OCI-LY1 (cell line): ENCODE measurements at regions not wholly inside any gene's neighbourhood (a gene's known extent, or its start where the extent isn't known, plus 50 kb on each side); places are given as distances from the start of the nearest gene placed in this dataset.

Experiments used
- H2AFZ ChIP-seq: fragments of 200-600 bp; sonication (generic), shearing (Covaris generic); 2 replicates; pipeline ENCODE4 v1.6.0; 2014; ENCODE audit warnings: antibody characterized with exemption, mild to moderate bottlenecking, low read length
- H3F3A ChIP-seq: fragments of 200-600 bp; sonication (generic), shearing (Covaris generic); 2 replicates; pipeline ENCODE4 v1.6.0; 2014; ENCODE audit warnings: mild to moderate bottlenecking, antibody characterized with exemption, low read length, moderate library complexity; ENCODE audit not compliant: insufficient read depth
- H3K27ac ChIP-seq: fragments of 200-600 bp; sonication (generic); 2 replicates; pipeline ENCODE4 v1.5.1; 2014; ENCODE audit warnings: low read length, mixed run types, mild to moderate bottlenecking, low read depth; ENCODE audit not compliant: poor library complexity, severe bottlenecking
- H3K27me3 ChIP-seq: fragments of 200-600 bp; sonication (generic); 2 replicates; pipeline ENCODE4 v1.6.0; 2014; ENCODE audit warnings: antibody characterized with exemption, mild to moderate bottlenecking, low read length, moderate library complexity; ENCODE audit not compliant: insufficient read depth
- H3K36me3 ChIP-seq: fragments of 200-600 bp; sonication (generic); 2 replicates; pipeline ENCODE4 v1.6.1; 2014; ENCODE audit warnings: mild to moderate bottlenecking, antibody characterized with exemption, low read length, moderate library complexity, mixed read lengths; ENCODE audit not compliant: insufficient read depth
- H3K4me1 ChIP-seq: fragments of 200-600 bp; sonication (generic); 2 replicates; pipeline ENCODE4 v1.5.1; 2014; ENCODE audit warnings: mild to moderate bottlenecking, low read length, moderate library complexity; ENCODE audit not compliant: insufficient read depth, severe bottlenecking
- H3K4me2 ChIP-seq: fragments of 200-600 bp; sonication (generic), shearing (Covaris generic); 2 replicates; pipeline ENCODE4 v1.6.1; 2014; ENCODE audit warnings: low read length
- H3K4me3 ChIP-seq: fragments of 200-600 bp; sonication (generic); 2 replicates; pipeline ENCODE4 v1.5.1; 2014; ENCODE audit warnings: low read length, low read depth, mild to moderate bottlenecking, mixed read lengths; ENCODE audit not compliant: poor library complexity, severe bottlenecking
- H3K79me2 ChIP-seq: fragments of 200-600 bp; shearing (Covaris generic); 2 replicates; pipeline ENCODE4 v1.6.1; 2016; ENCODE audit warnings: mixed run types, low read length, mixed read lengths; ENCODE audit not compliant: insufficient read depth
- H3K9ac ChIP-seq: fragments of 200-600 bp; sonication (generic), shearing (Covaris generic); 2 replicates; pipeline ENCODE4 v1.6.1; 2014; ENCODE audit warnings: mild to moderate bottlenecking, low read length, mixed read lengths
- H3K9me2 ChIP-seq: fragments of 200-600 bp; sonication (generic), shearing (Covaris generic); 2 replicates; pipeline ENCODE4 v1.6.1; 2014; ENCODE audit warnings: low read depth, mild to moderate bottlenecking, low read length, mixed read lengths
- H3K9me3 ChIP-seq: fragments of 200-600 bp; shearing (Covaris generic); 2 replicates; pipeline ENCODE4 v1.6.1; 2014; ENCODE audit warnings: low read length, mixed read lengths
- H4K20me1 ChIP-seq: fragments of 200-600 bp; sonication (generic), shearing (Covaris generic); 2 replicates; pipeline ENCODE4 v1.6.0; 2016; ENCODE audit warnings: mild to moderate bottlenecking, low read length; ENCODE audit not compliant: insufficient read depth
- EZH2 ChIP-seq: fragments of 200-600 bp; sonication (generic), shearing (Covaris generic); IDR thresholded peaks from 2 replicates; pipeline ENCODE4 v1.8.0; 2017; ENCODE audit warnings: borderline replicate concordance, mixed run types, mild to moderate bottlenecking, antibody characterized with exemption, low read length, moderate library complexity, mixed read lengths
- TF ChIP-seq, protein P1 (sequence below): fragments of 200-600 bp; sonication (generic), shearing (Covaris generic); IDR thresholded peaks from 2 replicates; pipeline ENCODE4 v1.5.1; 2017; ENCODE audit warnings: mild to moderate bottlenecking, antibody characterized with exemption, low read length, moderate library complexity, mixed read lengths

DNA sequence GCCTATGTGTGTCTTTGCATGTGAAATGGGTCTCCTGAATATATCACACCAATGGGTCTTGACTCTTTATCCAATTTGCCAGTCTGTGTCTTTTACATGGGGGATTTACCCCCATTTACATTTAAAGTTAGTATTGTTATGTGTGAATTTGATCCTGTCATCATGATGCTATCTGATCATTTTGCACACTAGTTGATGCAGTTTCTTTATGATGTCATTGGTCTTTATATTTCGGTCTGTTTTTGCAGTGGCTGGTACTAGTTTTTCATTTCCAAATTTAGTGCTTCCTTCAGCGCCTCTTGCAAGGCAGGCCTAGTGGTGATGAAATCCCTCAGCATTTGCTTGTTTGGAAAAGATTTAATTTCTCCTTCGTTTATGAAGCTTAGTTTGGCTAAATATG lies 555.2 kb upstream of the BTBD3 start:
- no peak overlapping the region for H3K9ac ChIP-seq
- no peaks in the 10 kb centered on the region for H3K27me3 ChIP-seq
- no peaks in the 10 kb centered on the region for H3K9me2 ChIP-seq
- no peak overlapping the region for H2AFZ ChIP-seq
- H3K36me3 ChIP-seq, result no peaks in the 10 kb centered on the region
- H3K4me2 ChIP-seq, result no peak overlapping the region
- H3K9me3 ChIP-seq, result no peaks in the 10 kb centered on the region
- no peak overlapping the region for H3K27ac ChIP-seq
- TF ChIP-seq, protein P1, sequence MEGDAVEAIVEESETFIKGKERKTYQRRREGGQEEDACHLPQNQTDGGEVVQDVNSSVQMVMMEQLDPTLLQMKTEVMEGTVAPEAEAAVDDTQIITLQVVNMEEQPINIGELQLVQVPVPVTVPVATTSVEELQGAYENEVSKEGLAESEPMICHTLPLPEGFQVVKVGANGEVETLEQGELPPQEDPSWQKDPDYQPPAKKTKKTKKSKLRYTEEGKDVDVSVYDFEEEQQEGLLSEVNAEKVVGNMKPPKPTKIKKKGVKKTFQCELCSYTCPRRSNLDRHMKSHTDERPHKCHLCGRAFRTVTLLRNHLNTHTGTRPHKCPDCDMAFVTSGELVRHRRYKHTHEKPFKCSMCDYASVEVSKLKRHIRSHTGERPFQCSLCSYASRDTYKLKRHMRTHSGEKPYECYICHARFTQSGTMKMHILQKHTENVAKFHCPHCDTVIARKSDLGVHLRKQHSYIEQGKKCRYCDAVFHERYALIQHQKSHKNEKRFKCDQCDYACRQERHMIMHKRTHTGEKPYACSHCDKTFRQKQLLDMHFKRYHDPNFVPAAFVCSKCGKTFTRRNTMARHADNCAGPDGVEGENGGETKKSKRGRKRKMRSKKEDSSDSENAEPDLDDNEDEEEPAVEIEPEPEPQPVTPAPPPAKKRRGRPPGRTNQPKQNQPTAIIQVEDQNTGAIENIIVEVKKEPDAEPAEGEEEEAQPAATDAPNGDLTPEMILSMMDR, result no peak
- TF ChIP-seq EZH2, result no peak
- no peaks in the 10 kb centered on the region for H4K20me1 ChIP-seq
- no peaks in the 10 kb centered on the region for H3F3A ChIP-seq
- no peaks in the 10 kb centered on the region for H3K4me1 ChIP-seq
- H3K4me3 ChIP-seq, result no peak overlapping the region
- no peaks in the 10 kb centered on the region for H3K79me2 ChIP-seq

DNA sequence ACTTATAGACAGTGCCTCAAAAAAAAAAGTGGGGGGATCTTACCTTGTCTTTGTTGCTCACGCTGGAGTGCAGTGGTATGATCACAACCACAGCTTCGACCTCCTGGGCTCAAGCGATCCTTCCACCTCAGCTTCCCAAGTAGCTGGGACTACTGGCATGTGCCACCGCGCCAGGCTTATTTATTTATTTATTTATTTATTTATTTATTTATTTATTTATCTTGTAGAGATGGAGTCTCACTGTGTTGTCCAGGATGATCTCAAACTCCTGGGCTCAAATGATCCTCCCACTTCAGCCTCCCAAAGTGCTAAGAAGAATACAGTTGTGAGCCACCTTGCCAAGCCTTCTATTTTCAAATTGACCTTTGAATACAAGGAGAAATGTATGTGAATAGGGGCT lies 553.0 kb upstream of the BTBD3 start:
- Histone ChIP-seq H3K27ac (no peak overlapping the region), H3K9me2 (no peaks in the 10 kb centered on the region), H3K4me1 (no peaks in the 10 kb centered on the region), H3K4me2 (no peak overlapping the region), H3K27me3 (no peaks in the 10 kb centered on the region), H3K79me2 (no peaks in the 10 kb centered on the region), H2AFZ (no peak overlapping the region), H3K4me3 (no peak overlapping the region), H3K9me3 (no peaks in the 10 kb centered on the region), H4K20me1 (no peaks in the 10 kb centered on the region), H3K36me3 (no peaks in the 10 kb centered on the region), H3K9ac (no peak overlapping the region), H3F3A (no peaks in the 10 kb centered on the region)
- no peak for TF ChIP-seq EZH2
- TF ChIP-seq, protein P1, result no peak

DNA sequence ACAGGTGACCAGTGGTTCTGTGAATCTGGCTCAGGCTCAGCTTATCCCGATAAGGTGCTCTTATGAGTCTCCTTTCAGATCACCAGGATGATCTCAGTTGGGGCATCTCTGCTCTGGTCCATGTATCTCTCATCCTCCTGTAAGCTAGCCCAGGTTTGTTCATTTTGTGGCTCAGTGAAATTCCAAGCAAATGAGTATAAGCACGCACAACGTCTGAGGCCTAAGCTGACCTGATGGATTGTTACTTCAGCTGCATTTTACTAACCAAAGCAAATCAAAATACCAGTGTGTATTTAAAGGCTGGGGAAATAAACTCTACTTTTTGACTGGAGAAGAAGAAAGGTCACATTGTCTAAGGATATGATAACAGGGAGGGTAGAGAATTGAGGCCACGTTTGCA lies 551.0 kb upstream of the BTBD3 start:
- Histone ChIP-seq H3K9me2 (no peaks in the 10 kb centered on the region), H3K4me3 (no peak overlapping the region), H3K27ac (no peak overlapping the region), H3K4me1 (no peaks in the 10 kb centered on the region), H3K9ac (no peak overlapping the region), H3K79me2 (no peaks in the 10 kb centered on the region), H3K36me3 (no peaks in the 10 kb centered on the region), H2AFZ (no peak overlapping the region), H3K27me3 (no peaks in the 10 kb centered on the region), H3F3A (no peaks in the 10 kb centered on the region), H3K9me3 (no peaks in the 10 kb centered on the region), H3K4me2 (no peak overlapping the region), H4K20me1 (no peaks in the 10 kb centered on the region)
- TF ChIP-seq, protein P1, result no peak
- TF ChIP-seq EZH2, result no peak
